Activated gamma-delta T cell treated with anti-CD3 and anti-CD28 coated beads, Interleukin-2, amount 50 U/mL, for 16 hours (primary cell): ENCODE measurements at regions not wholly inside any gene's neighbourhood (a gene's known extent, or its start where the extent isn't known, plus 50 kb on each side); places are given as distances from the start of the nearest gene placed in this dataset.
"Not testable (repeated sequence)": the region's sequence is repeated elsewhere in the genome, so short reads cannot be mapped to it uniquely, and the experiment has no call there.

ENCODE experiments used
- DNase-seq: peaks from one replicate; pipeline ENCODE4 v3.0.0-alpha.2; 2020; ENCODE audit warnings: low read depth

- DNase-seq, result no peak
These were observed 262.0 kb upstream of the PIK3C3 start for GRCh38 chr18:41693008-41693407.

DNA sequence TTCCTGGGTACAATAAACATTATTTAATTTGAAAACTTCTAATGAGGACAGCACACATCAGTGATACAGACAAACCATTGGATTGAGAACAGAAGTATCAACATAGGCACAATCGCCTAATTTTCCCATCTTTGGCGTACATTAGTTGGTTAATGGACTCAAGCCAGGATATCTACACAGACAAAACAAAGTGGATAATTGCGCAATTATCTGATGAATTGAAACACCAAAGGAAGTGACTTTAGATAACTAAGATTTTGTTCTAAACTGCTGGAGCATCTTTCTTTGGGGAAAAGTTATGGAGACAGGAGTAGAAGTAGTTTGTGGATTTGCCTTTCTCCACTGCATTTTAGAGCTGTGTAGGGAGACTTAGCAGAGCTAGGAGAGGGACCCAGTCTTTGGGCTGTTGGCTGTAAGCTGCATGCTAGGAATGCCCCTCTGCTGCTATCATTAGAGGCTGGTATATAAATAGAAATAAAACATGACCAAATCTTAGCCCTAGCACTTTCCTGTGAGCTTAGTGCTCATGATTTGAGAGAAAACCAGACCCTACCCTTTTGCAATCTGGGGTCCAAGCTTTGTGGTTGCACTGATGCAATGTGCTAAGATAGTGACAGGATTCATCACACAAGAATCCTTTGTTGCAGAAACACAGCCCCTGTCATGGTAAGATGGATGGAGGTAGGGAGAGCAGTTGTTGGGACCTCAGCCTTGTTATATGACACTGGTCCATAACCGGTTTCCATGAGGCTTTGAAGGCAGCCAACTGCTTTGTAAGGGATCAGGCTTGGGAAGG is 264.5 kb upstream of the PIK3C3 start:
- no peak for DNase-seq

- DNase-seq, result no peak
These were observed 267.9 kb upstream of the PIK3C3 start for GRCh38 chr18:41687138-41687537.

DNA sequence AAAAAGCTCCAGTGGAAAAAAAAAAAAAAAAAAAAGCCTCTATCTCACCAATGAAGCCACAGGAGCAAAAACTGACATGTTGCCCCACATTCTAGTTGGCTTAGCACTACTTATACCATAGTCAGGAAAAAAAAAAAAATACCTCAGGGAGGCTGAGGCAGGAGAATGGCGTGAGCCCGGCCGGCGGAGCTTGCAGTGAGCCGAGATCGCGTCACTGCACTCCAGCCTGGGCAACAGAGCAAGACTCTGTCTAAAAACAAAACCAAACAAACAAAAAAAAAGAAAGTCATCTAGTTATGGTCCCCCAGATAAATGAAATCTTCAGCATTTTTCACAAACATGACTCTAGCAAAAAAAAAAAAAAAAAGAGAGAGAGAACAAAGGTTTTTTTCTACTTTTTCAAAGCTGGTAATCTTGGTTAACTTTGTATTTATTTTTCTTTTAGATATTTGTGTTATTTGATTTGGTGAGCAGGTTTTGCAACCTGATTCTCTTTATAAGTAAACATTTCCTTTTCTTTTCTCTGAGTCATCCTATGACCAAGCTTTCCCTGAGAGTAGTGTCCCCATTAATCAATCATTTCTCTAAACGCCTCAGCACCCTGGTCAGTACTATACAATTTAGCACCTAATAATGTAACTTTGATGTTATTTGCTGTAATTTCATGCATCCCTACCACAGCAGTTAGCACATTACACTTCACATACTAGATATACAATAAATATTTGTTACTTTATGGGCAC is 273.7 kb upstream of the PIK3C3 start:
- DNase-seq, result no peak

DNA sequence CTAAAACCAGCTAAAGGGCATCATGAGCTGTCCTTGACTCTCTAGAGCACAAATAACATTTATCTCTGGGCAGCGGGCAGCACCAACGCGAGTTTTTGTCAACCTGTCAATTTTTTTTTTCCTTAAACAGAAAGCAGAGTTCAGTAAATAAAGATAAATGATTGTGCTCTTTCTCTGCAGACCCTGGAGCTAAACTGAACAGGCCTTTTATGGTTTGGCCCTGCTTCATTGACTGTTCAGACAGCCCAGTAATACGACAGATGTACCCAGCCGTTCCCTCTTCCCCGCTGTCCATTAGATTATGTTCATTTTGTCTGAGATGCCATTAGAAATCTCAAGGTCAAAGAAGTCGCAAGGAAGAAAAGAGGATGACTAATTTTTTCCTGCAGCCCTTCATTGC is 280.5 kb upstream of the PIK3C3 start:
- DNase-seq, result no peak

- DNase-seq, result no peak
These were observed 288.8 kb upstream of the PIK3C3 start for GRCh38 chr18:41666231-41666630.

DNA sequence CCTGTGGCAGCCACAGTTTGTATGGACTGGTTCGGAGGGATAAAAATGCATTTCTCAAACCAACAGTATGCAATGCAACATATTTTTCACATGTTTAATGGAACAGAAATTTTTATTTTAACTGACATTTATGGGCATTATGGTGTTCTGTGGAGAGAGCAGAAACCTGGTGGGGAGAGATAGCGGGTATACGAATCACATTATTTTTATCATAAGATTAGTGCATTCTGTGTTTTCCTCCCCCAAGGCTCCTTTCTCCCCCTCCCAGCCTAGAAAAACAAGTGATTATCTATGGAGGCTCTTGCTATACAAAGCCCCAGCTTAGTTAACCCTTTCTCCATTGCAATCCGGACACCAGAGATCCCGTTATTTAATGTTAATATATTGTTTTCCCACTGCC is 289.8 kb upstream of the PIK3C3 start:
- no peak for DNase-seq

- no peak for DNase-seq
These were observed 294.4 kb upstream of the PIK3C3 start for GRCh38 chr18:41660654-41661053.

DNA sequence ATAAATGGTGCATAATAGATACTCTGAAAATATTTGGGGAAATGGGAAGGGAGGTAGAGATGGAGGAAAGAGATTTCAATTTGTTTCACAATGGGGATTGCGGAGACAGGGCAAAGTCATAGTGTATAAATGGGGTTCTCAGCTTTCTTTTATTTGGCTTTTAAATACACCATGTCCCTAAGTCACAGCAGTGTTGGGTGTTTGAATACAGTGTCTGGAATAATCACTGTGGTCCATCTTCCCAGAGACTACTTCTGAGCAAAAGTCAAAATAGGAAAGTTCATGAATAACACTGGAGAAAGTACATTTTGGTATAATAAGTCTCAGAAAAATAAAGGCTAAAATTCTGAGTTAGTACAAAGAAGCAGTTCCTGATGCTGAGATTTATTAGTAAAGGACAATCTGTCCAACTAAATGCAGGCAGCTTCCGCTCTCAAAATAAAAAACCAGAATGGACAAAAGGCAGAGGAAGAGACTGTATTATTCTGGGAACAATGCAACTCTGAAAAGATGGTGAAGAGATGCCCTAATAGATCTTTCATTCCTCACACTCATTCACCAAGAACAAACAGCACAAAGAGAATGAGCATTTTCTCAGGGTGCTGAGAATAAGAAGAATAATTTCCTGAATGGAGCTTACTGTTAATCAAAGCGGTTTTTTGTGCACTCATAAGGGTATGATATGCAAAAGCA is 295.4 kb upstream of the PIK3C3 start:
- DNase-seq, result no peak

- no peak for DNase-seq
These were observed 297.8 kb upstream of the PIK3C3 start for GRCh38 chr18:41657189-41657588.

DNA sequence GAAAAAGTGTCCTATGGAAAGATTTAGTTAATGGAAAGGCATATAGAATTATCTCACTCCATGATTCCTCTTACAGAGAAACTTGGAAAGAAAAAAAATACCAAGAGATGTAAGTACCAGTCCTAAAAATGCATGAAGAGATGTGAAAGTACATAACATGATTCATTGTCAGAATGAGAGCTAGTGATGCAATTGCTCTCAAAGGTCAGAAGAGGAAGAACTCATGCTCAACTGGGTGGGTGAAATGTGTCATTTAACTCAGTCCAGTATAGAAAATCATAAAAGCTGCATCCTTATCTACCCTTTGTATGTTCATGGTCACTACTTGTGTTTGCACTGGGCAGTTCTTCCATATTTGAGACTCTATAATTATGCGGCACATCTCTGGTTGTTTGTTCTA is 300.0 kb upstream of the PIK3C3 start:
- DNase-seq, result no peak

- no peak for DNase-seq
These were observed 307.1 kb upstream of the PIK3C3 start for GRCh38 chr18:41647914-41648313.

- DNase-seq, result no peak
These were observed 308.0 kb upstream of the PIK3C3 start for GRCh38 chr18:41646915-41647620.

DNA sequence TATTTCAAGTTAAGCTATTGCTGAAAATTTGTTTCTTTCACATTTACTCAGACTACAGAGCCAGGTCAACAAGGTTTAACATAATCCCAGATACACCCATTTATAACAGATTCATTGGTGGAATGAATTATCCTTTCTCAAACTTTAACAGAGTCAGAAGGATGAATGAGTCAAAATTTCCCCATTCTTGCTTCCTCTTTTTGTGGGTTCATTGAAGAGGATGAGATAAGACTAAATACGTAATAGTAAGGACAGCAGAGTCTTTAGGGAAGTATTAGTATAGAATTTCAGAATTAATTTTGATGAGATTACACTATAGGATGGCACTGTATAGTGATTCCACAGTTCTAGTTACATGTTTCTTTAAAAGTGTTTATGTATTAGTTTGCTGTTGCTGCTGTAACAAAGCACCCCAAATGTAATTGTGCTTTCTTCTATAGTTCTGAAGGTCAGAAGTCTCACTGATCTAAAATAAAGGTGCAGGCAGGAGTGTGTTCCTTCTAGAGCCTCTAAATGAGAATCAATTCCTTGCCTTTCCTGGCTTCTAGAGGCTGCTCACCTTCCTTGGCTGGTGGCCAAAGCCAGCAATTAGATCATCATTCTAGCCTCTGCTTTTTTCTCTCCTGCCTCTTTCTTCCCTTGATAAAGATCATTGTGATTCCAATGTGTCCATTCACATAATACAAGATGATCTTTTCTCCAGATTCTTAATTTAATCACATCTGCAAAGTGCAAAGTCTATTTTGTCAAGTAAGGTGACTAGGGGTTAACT is 309.3 kb upstream of the PIK3C3 start:
- no peak for DNase-seq

DNA sequence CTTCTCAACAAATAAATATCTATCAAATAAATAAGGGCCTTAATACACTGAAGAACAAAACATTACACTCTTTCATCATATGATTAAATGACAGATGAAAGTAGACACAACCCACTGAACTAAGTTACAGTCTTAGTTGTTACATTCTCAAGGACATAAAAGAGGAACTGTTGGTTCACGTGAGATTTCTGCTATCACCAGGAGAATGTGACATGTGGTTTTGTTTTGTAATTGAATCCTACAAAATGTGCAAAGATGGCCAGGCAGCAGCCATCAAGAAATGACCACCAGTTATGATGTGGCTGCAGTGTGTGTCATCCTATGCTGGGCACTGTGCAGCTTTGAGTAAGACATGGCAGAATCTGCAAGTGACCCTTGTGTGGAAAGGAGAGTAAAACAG is 310.6 kb upstream of the PIK3C3 start:
- no peak for DNase-seq

DNA sequence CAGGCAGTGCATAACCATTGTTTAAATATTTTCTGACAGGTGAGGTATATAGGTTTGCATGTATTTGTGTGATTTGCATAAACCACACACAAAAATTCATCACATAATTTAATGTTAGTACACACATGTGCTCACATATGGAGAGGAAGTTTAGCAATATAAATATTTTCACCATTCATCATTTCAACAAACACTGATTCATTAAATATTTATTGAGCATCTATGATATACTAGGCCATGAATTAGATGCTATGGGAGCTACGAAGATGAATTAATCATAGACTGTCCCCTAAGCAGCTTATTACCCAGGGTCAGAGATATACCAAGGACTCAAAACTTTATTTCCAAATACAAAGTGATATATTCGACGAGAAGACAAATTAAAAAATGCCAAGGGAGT is 311.6 kb upstream of the PIK3C3 start:
- DNase-seq, result no peak

GRCh38 chr18:41642756-41643155 is 312.3 kb upstream of the PIK3C3 start:
- no peak for DNase-seq

DNA sequence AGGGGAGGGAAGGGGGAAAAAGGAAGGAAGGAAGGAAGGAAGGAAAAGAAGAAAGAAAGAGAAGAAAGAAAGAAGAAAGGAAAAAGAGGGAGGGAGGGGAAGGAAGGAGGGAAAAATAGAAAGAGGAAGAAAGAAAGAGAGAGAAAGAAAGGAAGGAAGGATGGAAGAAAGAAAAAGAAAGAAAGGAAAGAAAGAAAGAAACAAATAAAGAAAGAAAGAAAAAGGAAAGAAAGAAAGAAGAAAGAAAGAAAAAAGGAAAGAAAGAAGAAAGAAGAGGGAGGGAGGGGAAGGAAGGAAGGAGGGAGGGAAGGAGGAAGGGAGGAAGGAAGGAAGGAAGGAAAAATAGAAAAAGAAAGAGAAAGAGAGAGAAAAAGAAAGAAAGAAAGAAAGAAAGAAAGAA is 315.8 kb upstream of the PIK3C3 start:
- no peak for DNase-seq

DNA sequence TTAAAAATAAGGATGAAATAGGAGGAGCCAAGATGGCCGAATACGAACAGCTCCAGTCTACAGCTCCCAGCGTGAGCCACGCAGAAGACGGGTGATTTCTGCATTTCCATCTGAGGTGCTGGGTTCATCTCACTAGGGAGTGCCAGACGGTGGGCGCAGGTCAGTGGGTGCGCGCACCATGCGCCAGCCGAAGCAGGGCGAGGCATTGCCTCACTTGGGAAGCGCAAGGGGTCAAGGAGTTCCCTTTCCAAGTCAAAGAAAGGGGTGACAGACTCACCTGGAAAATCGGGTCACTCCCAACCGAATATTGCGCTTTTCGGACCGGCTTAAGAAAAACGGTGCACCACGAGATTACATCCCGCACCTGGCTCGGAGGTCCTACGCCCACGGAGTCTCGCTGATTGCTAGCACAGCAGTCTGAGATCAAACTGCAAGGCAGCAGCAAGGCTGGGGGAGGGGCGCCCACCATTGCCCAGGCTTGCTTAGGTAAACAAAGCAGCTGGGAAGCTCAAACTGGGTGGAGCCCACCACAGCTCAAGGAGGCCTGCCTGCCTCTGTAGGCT is 323.2 kb upstream of the PIK3C3 start:
- DNase-seq, result not testable (repeated sequence)

- DNase-seq, result no peak
These were observed 324.7 kb upstream of the PIK3C3 start for GRCh38 chr18:41630232-41630886.

DNA sequence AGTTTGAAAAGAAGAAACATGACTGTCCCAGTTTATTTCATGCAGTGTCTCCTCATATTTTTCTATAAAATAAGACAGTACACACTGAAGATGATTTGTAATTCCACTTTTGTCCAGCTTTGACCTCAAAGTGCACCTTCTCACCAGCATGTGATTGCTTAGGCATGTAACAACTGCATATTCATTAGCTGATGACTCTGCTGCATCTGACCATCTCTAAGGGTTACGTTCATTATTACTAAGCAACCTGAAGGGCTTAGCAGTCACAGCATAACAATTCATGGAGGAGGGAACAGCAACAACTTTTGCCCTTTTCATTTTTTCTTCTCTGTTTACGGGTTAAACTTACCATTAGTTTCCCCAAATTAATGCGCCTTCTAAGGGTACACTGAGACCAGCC is 330.6 kb upstream of the PIK3C3 start:
- DNase-seq, result no peak
